Fibroblast of gingiva (primary cell): ENCODE measurements at regions not wholly inside any gene's neighbourhood (a gene's known extent, or its start where the extent isn't known, plus 50 kb on each side); places are given as distances from the start of the nearest gene placed in this dataset.

Source experiments
- DNase-seq: peaks from one replicate; pipeline ENCODE4 v3.0.0-alpha.2; 2011; ENCODE audit warnings: low read depth

DNA sequence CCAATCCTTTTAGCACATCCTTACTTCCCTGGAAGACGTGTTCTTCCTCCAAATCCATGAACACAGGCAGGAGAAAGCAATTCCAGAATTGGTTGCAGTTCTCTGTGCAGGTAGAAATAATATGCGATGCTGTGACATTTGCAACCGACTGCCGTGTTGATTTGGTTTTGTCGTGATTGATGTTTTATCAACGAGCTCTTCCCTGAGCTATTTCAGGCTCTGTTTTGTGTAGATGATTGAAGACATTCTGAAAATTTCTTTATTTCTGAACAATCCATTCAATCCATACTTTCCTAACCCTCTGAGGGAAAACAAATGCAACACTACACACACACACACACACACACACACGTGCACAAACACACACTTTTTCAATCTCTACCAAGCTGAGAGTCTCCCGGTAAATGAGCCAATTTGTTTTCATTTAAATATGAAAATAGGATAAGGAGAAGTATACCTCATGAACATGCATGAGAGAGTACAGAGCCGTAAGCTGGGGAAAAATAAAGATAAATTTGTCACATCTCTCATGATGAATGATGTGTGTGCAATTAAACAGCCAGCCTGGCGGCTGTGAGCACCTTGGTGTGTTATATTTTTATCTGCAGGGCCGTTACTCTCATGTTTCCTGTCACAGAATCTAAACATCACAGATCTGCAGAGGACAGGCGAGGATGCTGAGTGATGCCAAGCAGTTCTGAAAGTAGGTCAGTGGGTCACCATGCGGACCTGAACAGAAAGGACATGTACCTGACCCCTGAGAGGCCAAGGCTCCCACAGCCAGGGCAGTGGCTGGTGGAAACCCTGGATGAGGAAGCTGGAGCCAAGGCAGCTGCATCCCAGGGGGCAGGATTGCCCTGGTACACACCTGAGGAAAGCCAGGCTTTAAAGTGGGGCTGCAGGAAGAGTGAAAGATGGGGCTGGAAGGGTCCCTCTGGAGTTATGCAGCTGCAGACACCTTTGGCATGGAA, 64.8 kb downstream of the PDCL3 start:
- no peak for DNase-seq

- DNase-seq = no peak
Observed at GRCh38 chr2:100628506-100628905, 65.7 kb downstream of the PDCL3 start.

- no peak for DNase-seq
Observed at GRCh38 chr2:100629309-100629708, 66.5 kb downstream of the PDCL3 start.

- DNase-seq = no peak
Observed at GRCh38 chr2:100630473-100630977, 67.7 kb downstream of the PDCL3 start.

DNA sequence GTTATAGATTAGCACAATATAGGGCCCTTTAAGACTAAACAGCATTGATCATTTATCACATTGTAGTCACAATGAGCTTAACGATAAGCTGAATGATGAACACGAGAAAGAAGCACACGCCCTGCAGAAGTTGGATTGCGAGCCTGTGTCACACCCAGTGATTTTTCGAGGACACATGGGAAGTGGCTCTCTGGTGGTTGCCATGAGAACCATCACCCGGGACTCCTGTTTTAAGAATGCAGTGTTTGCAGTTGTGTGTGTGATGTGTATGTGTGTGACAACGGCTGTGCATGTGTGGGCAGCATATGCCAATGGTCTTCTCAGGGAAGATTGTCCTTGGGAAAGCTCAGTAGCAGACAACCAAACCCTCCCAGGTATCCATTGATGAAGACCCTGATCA, 69.2 kb downstream of the PDCL3 start:
- no peak for DNase-seq

- no peak for DNase-seq
Observed at GRCh38 chr2:100632759-100633158, 70.0 kb downstream of the PDCL3 start.

DNA sequence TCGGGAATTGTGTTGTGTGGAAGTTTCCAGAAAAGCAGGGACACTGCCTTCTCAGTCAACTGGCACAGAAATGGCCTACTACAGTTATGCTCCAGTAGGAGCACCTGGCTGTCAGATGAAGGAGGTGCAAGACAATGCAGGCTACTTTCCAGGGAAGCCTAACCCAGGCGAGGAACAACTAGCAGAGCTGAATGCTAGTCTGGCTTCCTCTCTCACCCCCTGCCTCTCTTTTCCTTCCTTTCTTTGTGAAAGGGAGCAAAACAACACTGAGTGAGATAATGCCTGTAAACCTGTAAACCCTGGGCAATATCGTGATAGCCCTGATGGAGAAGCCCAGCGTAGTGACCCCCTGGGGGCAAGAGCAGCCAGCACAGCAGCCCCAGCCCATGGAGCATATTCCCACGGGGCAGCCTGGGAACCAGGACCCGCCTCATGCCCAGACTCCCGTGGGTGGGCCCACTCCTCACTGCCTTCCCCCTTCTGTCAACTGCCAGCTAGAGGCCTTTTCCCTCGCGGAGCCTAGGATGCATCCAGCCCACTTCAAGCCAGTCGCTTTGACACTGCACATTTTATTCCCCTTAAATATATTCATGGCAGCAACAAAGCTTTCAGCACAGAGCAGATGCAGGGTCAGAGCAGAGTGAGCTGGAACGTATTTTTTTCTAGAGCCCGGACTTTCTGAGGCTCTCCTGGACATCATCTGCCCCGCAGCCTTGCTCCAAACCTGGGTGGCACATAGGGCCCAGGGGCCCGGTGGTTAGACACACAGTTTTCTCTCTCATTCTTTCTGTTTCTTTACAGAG, 77.0 kb downstream of the PDCL3 start:
- no peak for DNase-seq

DNA sequence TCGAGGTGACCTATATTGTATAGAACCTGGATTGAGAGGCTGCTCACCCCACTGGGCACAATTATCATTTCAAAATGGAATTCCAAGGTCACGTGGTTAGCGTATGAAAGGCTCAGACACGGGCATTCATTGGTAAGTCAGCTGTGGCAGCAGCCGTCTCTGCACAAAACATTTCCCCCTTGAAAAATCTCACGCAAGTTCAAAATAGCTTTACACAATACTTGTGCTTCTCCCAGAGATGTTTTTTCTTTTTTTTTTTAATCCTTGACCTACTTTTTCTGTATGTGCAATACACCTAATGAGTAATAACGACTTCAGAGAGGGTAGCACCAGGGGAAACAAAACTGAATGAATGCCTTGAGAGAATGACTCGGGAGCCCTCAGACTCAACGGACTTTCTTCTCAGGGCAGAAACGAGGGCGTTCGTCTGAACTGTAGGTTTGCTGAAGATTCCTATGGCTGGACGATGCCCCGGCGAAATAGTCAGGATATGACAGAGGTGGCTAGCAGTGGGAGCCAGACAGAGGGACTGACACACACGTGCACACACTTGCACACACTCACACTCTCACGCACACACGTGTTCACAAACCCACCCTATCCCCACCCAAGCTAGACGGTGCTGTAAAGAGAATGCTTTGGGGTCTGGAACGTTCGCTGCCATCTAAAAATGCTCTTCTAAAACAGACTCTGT, 77.8 kb downstream of the PDCL3 start:
- DNase-seq = peak; percentile 18

- no peak for DNase-seq
Observed at GRCh38 chr2:100641125-100641435, 78.3 kb downstream of the PDCL3 start.

- DNase-seq = no peak
Observed at GRCh38 chr2:100642425-100642824, 79.6 kb downstream of the PDCL3 start.

DNA sequence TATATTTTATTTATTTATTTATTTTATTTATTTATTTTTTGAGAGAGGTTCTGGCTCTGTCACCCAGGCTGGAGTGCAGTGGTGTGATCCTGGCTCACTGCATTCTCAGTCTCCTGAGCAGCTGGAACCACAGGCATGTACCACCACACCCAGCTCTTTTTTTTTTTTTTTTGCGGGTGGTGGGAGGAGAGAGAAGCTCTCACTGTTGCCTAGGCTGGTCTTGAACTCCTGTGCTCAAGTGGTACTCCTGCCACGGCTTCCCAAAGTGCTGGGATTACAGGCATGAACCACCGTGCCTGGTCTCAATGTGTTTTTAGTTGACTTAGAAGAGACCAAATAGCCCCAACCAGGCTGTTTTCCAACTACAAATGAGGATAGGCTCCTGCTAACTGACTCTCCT, 80.7 kb downstream of the PDCL3 start:
- no peak for DNase-seq

DNA sequence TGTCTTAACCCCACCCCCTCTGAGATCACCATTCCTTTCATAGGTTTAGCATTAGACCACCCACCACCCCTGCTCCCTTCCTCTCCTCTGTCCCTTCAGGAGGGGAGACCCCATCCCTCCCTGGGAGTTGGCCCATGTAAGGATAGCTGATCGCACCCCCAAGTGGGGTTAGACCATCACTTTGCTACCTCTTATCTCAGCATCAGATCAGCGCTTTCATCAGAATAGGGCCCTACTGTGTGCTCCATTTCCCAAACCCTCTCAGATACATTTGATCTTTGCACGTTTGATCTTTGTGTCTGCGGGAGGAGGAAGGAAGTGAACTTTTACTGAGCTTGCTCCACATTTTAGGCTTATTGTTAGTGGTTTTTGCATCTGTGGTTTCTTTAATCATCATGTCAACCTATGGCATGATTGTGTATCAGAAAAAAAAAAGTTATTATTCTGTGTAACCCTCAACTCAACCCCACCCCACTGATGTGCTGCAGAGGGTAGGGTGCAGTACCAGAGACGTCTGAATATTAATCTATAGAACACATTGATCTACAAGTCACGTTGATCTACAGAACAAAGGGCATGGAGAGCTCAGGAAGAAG, 81.2 kb downstream of the PDCL3 start:
- DNase-seq = no peak

DNA sequence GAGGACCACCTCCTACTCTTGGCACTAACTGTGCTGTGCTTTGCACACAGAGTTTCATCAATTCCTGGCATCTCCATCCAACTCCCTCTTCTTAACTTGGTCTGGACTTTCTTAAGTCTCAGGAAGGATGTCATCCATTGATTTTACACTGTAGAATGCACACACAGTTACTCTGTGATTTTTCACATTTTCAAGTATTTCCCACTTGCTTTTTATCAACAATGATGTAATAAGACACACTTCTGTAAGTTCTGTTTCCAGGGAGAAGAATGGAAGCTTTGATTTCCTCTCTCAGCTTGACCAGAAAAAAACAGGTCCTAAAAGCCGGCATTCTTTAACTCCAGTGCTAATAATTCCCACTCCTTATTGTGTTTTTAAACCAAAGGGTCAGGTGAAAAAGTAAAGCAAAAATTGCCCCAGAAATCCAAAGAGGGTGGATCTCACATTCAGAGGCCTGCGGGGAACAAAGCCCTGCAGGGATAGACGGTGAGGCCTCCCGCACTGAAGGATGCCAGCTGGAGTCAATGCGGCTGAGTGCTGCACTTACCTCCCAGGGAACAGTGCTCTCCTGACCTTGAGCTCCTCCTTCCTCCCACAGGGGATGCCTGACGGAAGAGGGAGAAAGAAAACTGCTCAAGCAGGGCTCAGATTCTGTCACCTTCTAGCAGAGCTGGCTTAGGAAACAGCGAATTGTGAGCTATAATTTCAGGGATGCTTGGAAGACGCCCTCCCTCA, 83.1 kb downstream of the PDCL3 start:
- no peak for DNase-seq

DNA sequence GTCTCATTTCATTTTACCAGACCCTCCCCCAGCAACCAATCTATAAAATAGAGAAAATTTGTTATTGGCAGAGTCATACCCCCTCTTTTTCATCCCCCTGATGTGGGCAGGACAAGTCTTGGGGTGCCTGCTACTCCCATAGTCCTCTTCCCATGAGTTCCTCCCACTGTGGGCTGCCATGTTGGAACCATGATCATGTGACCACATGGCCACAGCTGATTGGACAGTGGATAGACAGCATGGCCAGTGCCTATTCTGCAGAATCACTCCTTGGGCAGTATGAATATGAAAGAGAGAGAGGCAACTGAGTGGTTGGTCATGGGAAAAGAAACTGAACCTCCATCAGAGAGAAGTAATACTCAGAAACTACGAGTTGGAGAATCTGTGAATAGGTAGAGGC, 84.9 kb downstream of the PDCL3 start:
- no peak for DNase-seq

- DNase-seq = no peak
Observed at GRCh38 chr2:100650151-100650550, 87.4 kb downstream of the PDCL3 start.

DNA sequence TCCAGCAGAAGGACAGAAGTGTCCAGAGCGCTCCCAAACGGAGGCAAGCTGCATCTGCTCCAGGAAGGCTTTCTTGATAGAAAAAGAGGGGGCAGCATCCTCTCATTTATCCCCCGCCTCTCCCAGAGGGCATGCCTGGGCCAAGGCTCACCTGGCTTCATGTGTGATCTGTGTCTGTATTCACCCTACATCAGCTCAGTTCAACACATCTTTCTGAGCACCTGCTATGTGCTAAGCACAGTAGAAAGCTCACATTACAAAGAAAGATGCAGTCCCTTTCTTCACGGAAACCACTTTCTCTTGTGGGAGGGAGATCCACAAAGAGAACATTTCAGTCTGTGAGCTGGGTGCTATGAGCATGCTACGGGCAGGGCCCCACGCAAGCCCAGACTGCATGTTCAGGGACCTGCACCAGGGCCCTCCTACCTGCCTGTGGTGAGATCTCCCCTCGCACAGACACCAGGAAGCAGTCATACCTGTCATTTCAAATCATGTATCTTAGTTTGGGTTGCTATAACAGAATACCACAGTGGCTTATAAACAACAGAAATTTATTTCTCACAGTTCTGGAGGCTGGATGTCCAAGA, 90.7 kb downstream of the PDCL3 start:
- no peak for DNase-seq

DNA sequence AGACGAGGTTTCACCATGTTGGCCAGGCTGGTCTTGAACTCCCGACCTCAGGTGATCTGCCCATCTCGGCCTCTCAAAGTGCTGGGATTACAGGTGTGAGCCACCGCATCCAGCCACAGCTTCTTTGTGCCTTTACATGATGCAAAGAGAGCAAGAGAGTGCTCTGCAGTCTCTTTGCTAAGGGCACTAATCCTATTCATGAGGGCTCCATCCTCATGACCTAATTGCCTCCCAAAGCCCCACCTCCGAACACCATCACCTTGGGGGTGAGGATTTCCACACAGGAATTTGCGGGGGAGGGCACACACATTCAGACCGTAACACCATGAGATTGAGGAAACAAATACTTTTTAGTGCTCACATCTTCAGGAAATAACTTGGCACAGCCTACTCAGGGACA, 91.8 kb downstream of the PDCL3 start:
- no peak for DNase-seq

- DNase-seq = no peak
Observed at GRCh38 chr2:100655446-100655845, 92.7 kb downstream of the PDCL3 start.

DNA sequence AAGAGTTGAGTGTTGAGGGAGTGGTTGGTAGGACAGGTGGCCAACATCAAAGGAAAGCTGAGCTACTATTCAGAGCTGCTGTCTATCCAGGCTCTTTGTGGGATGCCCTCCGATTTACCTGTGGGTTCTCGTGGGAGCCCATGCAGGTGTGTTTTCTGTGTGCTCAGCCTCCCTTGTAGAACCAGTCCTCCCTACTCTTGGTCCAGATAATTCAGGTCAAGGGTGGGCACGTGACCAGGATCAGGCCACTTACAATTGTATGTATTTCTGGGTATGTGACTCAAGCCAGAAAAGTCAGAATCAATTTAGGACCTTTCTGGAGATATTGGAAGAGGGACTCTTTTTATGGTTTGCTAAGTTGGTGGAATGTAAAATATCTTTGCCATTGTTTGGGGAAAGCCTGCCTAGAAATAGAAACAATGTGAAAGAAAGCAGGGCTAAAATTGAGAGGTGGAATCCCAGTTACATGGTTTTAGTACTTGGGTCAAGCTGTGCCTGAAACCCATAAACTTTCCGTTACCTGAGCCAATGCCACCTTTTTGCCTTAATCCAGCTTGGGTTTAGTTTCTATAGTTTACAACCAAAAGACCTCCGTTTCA, 93.2 kb downstream of the PDCL3 start:
- DNase-seq = no peak

GRCh38 chr2:100658017-100658416, 95.2 kb downstream of the PDCL3 start:
- DNase-seq = no peak
